ENCODE measurements at regions not wholly inside any gene's neighbourhood (a gene's known extent, or its start where the extent isn't known, plus 50 kb on each side); places are given as distances from the start of the nearest gene placed in this dataset.

- H3K4me3 ChIP-seq (ENCODE audit: low read depth, low read length): no peak overlapping the region
Measured at GRCh38 chr18:28831476-28831875, 654.5 kb upstream of the CDH2 start.

- H3K4me3 ChIP-seq (ENCODE audit: low read depth, low read length): no peak overlapping the region
Measured at GRCh38 chr18:28826107-28826506, 649.2 kb upstream of the CDH2 start.

GRCh38 chr18:28824183-28824574 lies 647.2 kb upstream of the CDH2 start:
- H3K4me3 ChIP-seq (ENCODE audit: low read depth, low read length): no peak overlapping the region

GRCh38 chr18:28823506-28824182 lies 646.7 kb upstream of the CDH2 start:
- H3K4me3 ChIP-seq (ENCODE audit: low read depth, low read length): no peak overlapping the region

- no peak overlapping the region for H3K4me3 ChIP-seq (ENCODE audit: low read depth, low read length)
Measured at GRCh38 chr18:28820353-28820752, 643.4 kb upstream of the CDH2 start.

GRCh38 chr18:28816155-28816554 lies 639.2 kb upstream of the CDH2 start:
- H3K4me3 ChIP-seq (ENCODE audit: low read depth, low read length): no peak overlapping the region

GRCh38 chr18:28814365-28814764 lies 637.4 kb upstream of the CDH2 start:
- H3K4me3 ChIP-seq (ENCODE audit: low read depth, low read length): no peak overlapping the region

- no peak overlapping the region for H3K4me3 ChIP-seq (ENCODE audit: low read depth, low read length)
Measured at GRCh38 chr18:28808373-28808772, 631.4 kb upstream of the CDH2 start.

- H3K4me3 ChIP-seq (ENCODE audit: low read depth, low read length): no peak overlapping the region
Measured at GRCh38 chr18:28805491-28805890, 628.6 kb upstream of the CDH2 start.

- H3K4me3 ChIP-seq (ENCODE audit: low read depth, low read length): no peak overlapping the region
Measured at GRCh38 chr18:28804512-28805202, 627.7 kb upstream of the CDH2 start.

- H3K4me3 ChIP-seq (ENCODE audit: low read depth, low read length): no peak overlapping the region
Measured at GRCh38 chr18:28802546-28802945, 625.6 kb upstream of the CDH2 start.

GRCh38 chr18:28801876-28802275 lies 624.9 kb upstream of the CDH2 start:
- H3K4me3 ChIP-seq (ENCODE audit: low read depth, low read length): no peak overlapping the region

- no peak overlapping the region for H3K4me3 ChIP-seq (ENCODE audit: low read depth, low read length)
Measured at GRCh38 chr18:28794459-28795245, 617.7 kb upstream of the CDH2 start.

- no peak overlapping the region for H3K4me3 ChIP-seq (ENCODE audit: low read depth, low read length)
Measured at GRCh38 chr18:28793901-28794300, 617.0 kb upstream of the CDH2 start.

- no peak overlapping the region for H3K4me3 ChIP-seq (ENCODE audit: low read depth, low read length)
Measured at GRCh38 chr18:28792404-28793086, 615.6 kb upstream of the CDH2 start.

- no peak overlapping the region for H3K4me3 ChIP-seq (ENCODE audit: low read depth, low read length)
Measured at GRCh38 chr18:28791101-28791500, 614.2 kb upstream of the CDH2 start.

GRCh38 chr18:28789502-28789901 lies 612.6 kb upstream of the CDH2 start:
- H3K4me3 ChIP-seq (ENCODE audit: low read depth, low read length): no peak overlapping the region

- H3K4me3 ChIP-seq (ENCODE audit: low read depth, low read length): no peak overlapping the region
Measured at GRCh38 chr18:28786926-28787325, 610.0 kb upstream of the CDH2 start.

- no peak overlapping the region for H3K4me3 ChIP-seq (ENCODE audit: low read depth, low read length)
Measured at GRCh38 chr18:28781616-28782362, 604.9 kb upstream of the CDH2 start.

GRCh38 chr18:28778706-28779105 lies 601.8 kb upstream of the CDH2 start:
- no peak overlapping the region for H3K4me3 ChIP-seq (ENCODE audit: low read depth, low read length)

- H3K4me3 ChIP-seq (ENCODE audit: low read depth, low read length): no peak overlapping the region
Measured at GRCh38 chr18:28777756-28778155, 600.8 kb upstream of the CDH2 start.

Data from iPS-11a (cell line).